Mononuclear cell (primary cell): ENCODE measurements at regions not wholly inside any gene's neighbourhood (a gene's known extent, or its start where the extent isn't known, plus 50 kb on each side); places are given as distances from the start of the nearest gene placed in this dataset.

Experiments used
- H3K27me3 ChIP-seq: 2 replicates; pipeline ENCODE4 v1.6.0; 2011; ENCODE audit warnings: low read length, control low read depth; ENCODE audit not compliant: insufficient read depth
- H3K4me1 ChIP-seq: 2 replicates; pipeline ENCODE4 v1.5.1; 2011; ENCODE audit warnings: mild to moderate bottlenecking, low read length, control low read depth; ENCODE audit not compliant: insufficient read depth
- H3K4me3 ChIP-seq: 2 replicates; pipeline ENCODE4 v1.5.1; 2011; ENCODE audit warnings: mild to moderate bottlenecking, low read length, moderate library complexity
- H3K9me3 ChIP-seq: 2 replicates; pipeline ENCODE4 v1.5.1; 2011; ENCODE audit warnings: low read depth, mild to moderate bottlenecking, control low read depth, low read length

DNA sequence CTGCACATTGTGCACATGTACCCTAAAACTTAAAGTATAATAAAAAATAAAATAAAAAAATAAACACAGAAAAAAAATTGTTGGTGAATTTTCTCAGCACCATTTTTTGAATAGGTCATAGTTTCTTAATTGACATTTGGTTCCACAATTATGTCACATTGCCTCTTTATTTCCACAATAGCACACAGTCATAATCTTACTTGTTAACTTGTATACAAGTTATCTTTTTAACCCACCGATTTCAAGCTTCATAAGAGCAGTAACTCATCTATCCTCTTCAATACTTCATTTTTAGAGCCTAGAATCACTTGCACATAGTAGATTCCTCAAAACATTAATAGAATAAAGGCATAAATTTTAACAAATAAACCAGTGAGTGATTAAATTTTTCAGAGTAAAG, 1425.1 kb upstream of the LRRTM3 start:
- Histone ChIP-seq H3K9me3 (no peaks in the 10 kb centered on the region), H3K4me3 (no peak overlapping the region), H3K4me1 (no peaks in the 10 kb centered on the region)

GRCh38 chr10:65501259-65501658, 1424.6 kb upstream of the LRRTM3 start:
- H3K27me3 ChIP-seq, result no peaks in the 10 kb centered on the region
- H3K4me1 ChIP-seq, result no peaks in the 10 kb centered on the region
- H3K9me3 ChIP-seq, result no peaks in the 10 kb centered on the region
- H3K4me3 ChIP-seq, result no peak overlapping the region

More for the DNA sequence above, 1425.1 kb upstream of the LRRTM3 start:
- H3K27me3 ChIP-seq, result no peaks in the 10 kb centered on the region

DNA sequence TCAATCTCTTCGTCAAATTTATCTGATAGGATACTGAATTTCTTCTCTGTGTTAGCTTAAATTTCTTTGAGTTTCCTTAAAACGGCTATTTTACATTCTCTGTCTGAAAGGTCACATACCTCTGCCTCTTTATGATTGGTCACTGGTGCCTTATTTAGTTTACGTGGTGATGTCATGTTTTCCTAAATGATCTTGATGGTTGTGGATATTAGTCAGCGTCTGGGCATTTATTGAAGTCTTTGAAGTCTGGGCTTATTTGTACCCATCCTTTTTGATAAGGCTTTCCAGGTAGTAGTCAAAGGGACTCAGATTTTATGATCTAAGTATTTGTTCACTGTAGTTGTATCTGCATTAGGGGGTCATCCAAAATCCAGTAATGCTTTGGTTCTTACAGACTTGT, 1407.5 kb upstream of the LRRTM3 start:
- H3K4me1 ChIP-seq, result no peaks in the 10 kb centered on the region
- no peak overlapping the region for H3K4me3 ChIP-seq
- H3K27me3 ChIP-seq, result no peaks in the 10 kb centered on the region
- H3K9me3 ChIP-seq, result peaks cover 7% of the 10 kb centered on the region

- Histone ChIP-seq H3K27me3 (no peaks in the 10 kb centered on the region), H3K4me1 (no peaks in the 10 kb centered on the region), H3K9me3 (no peaks in the 10 kb centered on the region), H3K4me3 (no peak overlapping the region)
Observed at GRCh38 chr10:65528986-65529385, 1396.8 kb upstream of the LRRTM3 start.

DNA sequence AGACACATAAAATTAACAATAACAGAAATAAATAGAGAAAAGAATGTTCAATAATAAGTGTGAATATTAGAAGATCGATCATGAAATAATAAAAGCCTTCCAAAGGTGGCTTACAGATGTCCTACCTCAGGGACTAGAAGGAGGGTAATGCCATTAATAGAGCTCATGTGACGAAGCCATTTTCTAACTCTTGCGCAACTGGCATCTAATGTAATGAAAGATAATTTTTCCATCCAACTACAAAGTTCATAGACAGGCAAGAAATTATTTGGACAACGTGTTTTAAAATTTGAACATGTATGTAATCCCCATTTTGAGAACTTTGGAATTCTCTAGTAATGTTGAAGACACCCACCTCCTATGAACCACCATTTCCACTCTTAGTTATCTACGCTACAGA, 1394.3 kb upstream of the LRRTM3 start:
- Histone ChIP-seq H3K4me3 (no peak overlapping the region), H3K4me1 (no peaks in the 10 kb centered on the region), H3K9me3 (no peaks in the 10 kb centered on the region), H3K27me3 (no peaks in the 10 kb centered on the region)

GRCh38 chr10:65534771-65535170, 1391.1 kb upstream of the LRRTM3 start:
- H3K4me3 ChIP-seq, result no peak overlapping the region
- no peaks in the 10 kb centered on the region for H3K4me1 ChIP-seq
- H3K27me3 ChIP-seq, result no peaks in the 10 kb centered on the region
- no peaks in the 10 kb centered on the region for H3K9me3 ChIP-seq

- no peaks in the 10 kb centered on the region for H3K27me3 ChIP-seq
- no peaks in the 10 kb centered on the region for H3K4me1 ChIP-seq
- no peak overlapping the region for H3K4me3 ChIP-seq
- no peaks in the 10 kb centered on the region for H3K9me3 ChIP-seq
Observed at GRCh38 chr10:65544756-65545155, 1381.1 kb upstream of the LRRTM3 start.

DNA sequence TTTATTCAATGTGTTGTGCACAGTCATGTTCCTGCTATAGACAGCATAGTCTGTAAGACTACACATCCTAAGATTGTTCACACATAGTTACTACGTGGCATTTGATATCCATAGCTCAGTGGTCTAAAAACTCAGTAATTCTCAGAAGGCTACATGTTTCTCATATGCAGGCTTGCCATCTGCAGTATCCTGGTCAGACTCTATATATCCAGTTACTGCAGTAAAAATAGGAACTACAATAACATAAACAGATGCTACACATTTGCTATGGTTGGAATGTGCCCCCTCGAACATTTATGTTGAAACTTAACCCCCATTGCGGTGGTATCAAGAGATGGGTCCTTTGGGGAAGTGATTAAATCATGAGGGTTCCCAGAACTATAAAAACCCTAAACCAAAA, 1377.8 kb upstream of the LRRTM3 start:
- Histone ChIP-seq H3K4me3 (no peak overlapping the region), H3K9me3 (no peaks in the 10 kb centered on the region), H3K27me3 (no peaks in the 10 kb centered on the region), H3K4me1 (no peaks in the 10 kb centered on the region)

- H3K4me1 ChIP-seq, result no peaks in the 10 kb centered on the region
- no peaks in the 10 kb centered on the region for H3K27me3 ChIP-seq
- no peaks in the 10 kb centered on the region for H3K9me3 ChIP-seq
- H3K4me3 ChIP-seq, result no peak overlapping the region
Observed at GRCh38 chr10:65550761-65551160, 1375.1 kb upstream of the LRRTM3 start.

- no peaks in the 10 kb centered on the region for H3K4me1 ChIP-seq
- no peaks in the 10 kb centered on the region for H3K27me3 ChIP-seq
- H3K9me3 ChIP-seq, result no peaks in the 10 kb centered on the region
Observed at GRCh38 chr10:65555192-65555591, 1370.6 kb upstream of the LRRTM3 start.

DNA sequence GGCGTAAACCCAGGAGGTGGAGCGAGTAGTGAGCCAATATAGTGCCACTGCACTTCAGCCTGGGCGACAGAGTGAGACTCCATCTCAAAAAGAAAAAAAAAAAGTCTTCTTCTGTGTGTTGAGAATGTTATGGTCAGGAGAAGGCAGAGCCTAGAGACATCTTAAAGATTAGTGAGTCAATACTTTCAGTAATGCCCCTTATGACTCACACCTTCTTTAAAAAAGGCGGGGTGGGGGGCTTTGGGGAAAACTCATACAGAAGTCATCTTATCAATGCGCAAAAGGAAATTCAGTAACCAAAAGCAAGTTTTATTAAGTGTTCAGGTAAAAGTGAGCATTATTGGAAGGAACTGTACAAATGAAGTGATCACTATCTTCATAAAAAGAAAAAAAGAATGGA, 1369.8 kb upstream of the LRRTM3 start:
- Histone ChIP-seq H3K4me3 (no peak overlapping the region), H3K4me1 (no peaks in the 10 kb centered on the region), H3K27me3 (no peaks in the 10 kb centered on the region), H3K9me3 (no peaks in the 10 kb centered on the region)

More at GRCh38 chr10:65555192-65555591, 1370.6 kb upstream of the LRRTM3 start:
- H3K4me3 ChIP-seq, result no peak overlapping the region

- H3K4me3 ChIP-seq, result no peak overlapping the region
- H3K9me3 ChIP-seq, result no peaks in the 10 kb centered on the region
- H3K4me1 ChIP-seq, result no peaks in the 10 kb centered on the region
- no peaks in the 10 kb centered on the region for H3K27me3 ChIP-seq
Observed at GRCh38 chr10:65559369-65559768, 1366.5 kb upstream of the LRRTM3 start.

DNA sequence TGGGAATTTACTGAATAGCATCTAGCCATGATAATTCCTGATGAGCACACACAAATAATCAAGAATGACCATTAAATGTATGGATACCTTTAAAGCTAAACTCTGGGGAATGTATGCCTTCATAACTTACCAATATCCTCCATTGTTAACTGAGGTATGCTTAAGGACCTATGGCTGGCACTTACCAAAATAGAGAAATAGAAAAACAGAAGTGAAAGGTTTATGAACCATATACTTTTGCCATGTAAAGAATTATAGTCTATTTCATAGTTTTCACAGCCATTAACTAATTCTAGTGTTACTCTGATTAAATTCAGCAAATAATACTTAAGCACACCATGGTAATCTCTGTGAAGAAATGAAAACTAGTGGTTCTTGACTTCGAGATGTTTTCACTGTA, 1360.6 kb upstream of the LRRTM3 start:
- Histone ChIP-seq H3K9me3 (no peaks in the 10 kb centered on the region), H3K27me3 (no peaks in the 10 kb centered on the region), H3K4me1 (no peaks in the 10 kb centered on the region), H3K4me3 (no peak overlapping the region)

DNA sequence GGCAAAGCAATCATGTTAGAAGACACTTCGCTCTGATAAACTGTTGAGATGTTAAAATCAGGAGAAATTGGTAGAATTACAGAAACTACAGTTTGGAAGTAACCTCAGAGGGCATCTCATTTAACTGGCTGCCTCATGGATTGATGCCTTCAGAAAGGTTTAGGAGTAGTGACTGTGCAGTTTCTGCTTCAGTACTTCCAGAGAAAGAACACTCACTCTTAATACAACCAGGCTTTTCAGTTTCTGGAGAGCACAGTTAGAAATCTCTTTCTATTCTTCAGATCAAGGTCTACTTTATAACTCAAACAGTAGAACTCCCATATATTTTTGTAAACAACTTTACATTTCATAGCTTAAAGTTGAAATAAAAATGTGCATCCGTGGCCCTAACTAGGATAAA, 1358.9 kb upstream of the LRRTM3 start:
- no peaks in the 10 kb centered on the region for H3K4me1 ChIP-seq
- no peak overlapping the region for H3K4me3 ChIP-seq
- H3K9me3 ChIP-seq, result no peaks in the 10 kb centered on the region
- H3K27me3 ChIP-seq, result no peaks in the 10 kb centered on the region

DNA sequence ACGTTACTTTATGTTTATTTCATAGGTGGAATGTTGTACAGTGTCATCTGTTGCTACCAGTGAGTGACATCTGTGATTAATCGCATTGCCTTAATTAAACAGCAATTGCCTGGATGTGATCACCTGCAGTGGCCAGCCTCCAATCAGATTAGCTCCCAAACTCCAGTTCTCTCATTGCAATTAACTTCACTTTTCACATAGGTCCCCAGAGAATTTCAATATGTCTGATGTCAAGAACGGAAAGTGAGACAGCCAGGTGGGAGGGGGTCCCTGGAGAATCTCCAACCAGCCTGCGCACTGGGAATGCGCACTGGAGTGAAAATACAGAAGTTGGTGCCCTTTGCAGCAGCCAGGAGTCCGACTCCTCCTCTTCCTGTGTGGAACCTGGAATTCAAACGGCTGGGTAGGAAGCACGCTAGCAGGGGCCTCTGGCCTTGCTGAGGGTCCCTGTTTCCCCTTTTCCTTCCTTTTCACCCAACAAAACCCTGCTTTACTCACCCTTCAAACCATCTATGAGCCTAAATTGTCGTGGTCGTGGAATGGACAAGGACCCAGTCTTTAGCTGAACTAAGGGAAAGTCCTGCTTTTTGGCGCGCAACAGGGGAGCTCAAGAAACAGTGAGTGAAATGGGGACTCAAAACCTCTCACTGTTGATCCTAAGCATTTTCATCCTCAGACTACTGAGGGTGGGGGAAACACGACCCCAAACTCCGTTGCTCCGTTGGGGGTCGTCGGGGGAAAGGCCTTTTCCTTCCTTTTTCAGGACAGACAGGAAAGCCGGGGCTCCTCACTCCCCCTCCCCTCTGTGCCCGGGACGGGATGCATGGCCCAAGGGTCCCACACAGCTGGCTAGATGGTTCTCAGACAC, 1355.5 kb upstream of the LRRTM3 start:
- Histone ChIP-seq H3K27me3 (no peaks in the 10 kb centered on the region), H3K9me3 (no peaks in the 10 kb centered on the region), H3K4me3 (peak overlapping the region; percentile 8), H3K4me1 (no peaks in the 10 kb centered on the region)

- H3K9me3 ChIP-seq, result no peaks in the 10 kb centered on the region
- H3K27me3 ChIP-seq, result no peaks in the 10 kb centered on the region
- no peaks in the 10 kb centered on the region for H3K4me1 ChIP-seq
- H3K4me3 ChIP-seq, result no peak overlapping the region
Observed at GRCh38 chr10:65571011-65571570, 1354.7 kb upstream of the LRRTM3 start.
